Activated CD8-positive, alpha-beta T cell treated with anti-CD3 and anti-CD28 coated beads for 36 hours (primary cell): ENCODE measurements at regions not wholly inside any gene's neighbourhood (a gene's known extent, or its start where the extent isn't known, plus 50 kb on each side); places are given as distances from the start of the nearest gene placed in this dataset.
"Not testable (repeated sequence)": the region's sequence is repeated elsewhere in the genome, so short reads cannot be mapped to it uniquely, and the experiment has no call there.

Source experiments
- ATAC-seq: fragments of 200-7000 bp; cut with Tn5 transposase; one replicate; pipeline ENCODE4 v1.10.0; 2021; ENCODE audit warnings: mild to moderate bottlenecking, moderate library complexity
- CTCF ChIA-PET: fragments of 350-600 bp; sonication (Branson Sonifier 250); formaldehyde crosslinking; loops from one replicate; lab custom pipeline; 2021; ENCODE audit warnings: antibody characterized with exemption; lab: Charles Lee
- POLR2A ChIA-PET: fragments of 350-600 bp; sonication (Branson Sonifier 250); formaldehyde crosslinking; loops from one replicate; lab custom pipeline; 2021; ENCODE audit warnings: antibody characterized with exemption; lab: Charles Lee
- DNase-seq: peaks from one replicate; pipeline ENCODE4 v3.0.0-alpha.2; 2020
- H3K27ac Mint-ChIP-seq: one replicate; pipeline ENCODE4 v1.8.0; 2021; ENCODE audit warnings: mild to moderate bottlenecking, mixed read lengths
- H3K27me3 Mint-ChIP-seq: one replicate; pipeline ENCODE4 v1.8.0; 2021; ENCODE audit warnings: mixed read lengths
- H3K36me3 Mint-ChIP-seq: one replicate; pipeline ENCODE4 v1.8.0; 2021; ENCODE audit warnings: low read depth, mixed read lengths
- H3K4me1 Mint-ChIP-seq: one replicate; pipeline ENCODE4 v1.8.0; 2021; ENCODE audit warnings: low read depth, mixed read lengths
- H3K4me3 Mint-ChIP-seq: one replicate; pipeline ENCODE4 v1.8.0; 2021; ENCODE audit warnings: mild to moderate bottlenecking, moderate library complexity, mixed read lengths
- H3K9me3 Mint-ChIP-seq: one replicate; pipeline ENCODE4 v1.8.0; 2021; ENCODE audit warnings: mixed read lengths
- intact Hi-C: fragments of 100-400 bp; cut with micrococcal nuclease; formaldehyde crosslinking; loops from one replicate; pipeline ENCODE4 v1.10.0; 2022
- TF ChIP-seq, protein P1 (sequence below): fragments of 200-600 bp; IDR thresholded peaks from one replicate; pipeline ENCODE4 v1.8.0; 2022; ENCODE audit warnings: antibody characterized with exemption, mild to moderate bottlenecking

DNA sequence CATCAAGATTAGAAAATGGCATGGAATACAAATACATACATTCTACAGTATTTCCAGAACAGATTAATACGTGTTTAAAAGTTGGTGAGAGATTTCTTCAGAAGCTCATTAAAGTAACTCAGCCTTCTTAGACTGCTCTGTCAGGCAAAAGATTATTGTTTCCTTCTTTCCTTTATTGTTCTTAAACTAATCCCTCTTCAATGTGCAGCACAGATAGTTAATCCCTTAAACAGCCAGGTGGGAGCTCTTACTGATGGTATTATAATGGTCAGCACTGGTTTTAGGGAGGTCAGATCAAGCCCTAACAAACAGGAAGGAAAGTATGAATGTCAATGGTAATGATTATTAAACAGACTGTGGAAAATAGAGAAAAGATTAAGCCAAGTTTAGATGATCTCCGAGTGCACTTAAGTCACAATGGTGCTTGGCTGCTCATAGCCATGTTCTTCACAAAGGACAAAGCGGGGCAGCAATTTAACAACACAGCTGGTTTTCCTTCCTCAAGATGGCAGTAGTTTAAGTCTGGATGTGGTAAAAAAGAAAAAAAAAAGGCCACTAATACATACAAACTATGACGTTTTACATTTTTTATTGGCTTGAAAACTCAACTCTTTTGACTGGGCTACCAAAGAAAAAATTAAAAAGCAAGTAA is 992.6 kb downstream of the PCDH9 start:
- Mint-ChIP-seq H3K27me3 (no peaks in the 10 kb centered on the region), H3K9me3 (peaks cover 3% of the 10 kb centered on the region), H3K36me3 (no peaks in the 10 kb centered on the region), H3K4me3 (no peak overlapping the region), H3K4me1 (no peaks in the 10 kb centered on the region), H3K27ac (no peak overlapping the region)
- intact Hi-C loops, result no loop called here
- ChIA-PET POLR2A (no interaction called here), CTCF (no interaction called here)
- no peak for ATAC-seq
- no peak for DNase-seq
- TF ChIP-seq, protein P1, sequence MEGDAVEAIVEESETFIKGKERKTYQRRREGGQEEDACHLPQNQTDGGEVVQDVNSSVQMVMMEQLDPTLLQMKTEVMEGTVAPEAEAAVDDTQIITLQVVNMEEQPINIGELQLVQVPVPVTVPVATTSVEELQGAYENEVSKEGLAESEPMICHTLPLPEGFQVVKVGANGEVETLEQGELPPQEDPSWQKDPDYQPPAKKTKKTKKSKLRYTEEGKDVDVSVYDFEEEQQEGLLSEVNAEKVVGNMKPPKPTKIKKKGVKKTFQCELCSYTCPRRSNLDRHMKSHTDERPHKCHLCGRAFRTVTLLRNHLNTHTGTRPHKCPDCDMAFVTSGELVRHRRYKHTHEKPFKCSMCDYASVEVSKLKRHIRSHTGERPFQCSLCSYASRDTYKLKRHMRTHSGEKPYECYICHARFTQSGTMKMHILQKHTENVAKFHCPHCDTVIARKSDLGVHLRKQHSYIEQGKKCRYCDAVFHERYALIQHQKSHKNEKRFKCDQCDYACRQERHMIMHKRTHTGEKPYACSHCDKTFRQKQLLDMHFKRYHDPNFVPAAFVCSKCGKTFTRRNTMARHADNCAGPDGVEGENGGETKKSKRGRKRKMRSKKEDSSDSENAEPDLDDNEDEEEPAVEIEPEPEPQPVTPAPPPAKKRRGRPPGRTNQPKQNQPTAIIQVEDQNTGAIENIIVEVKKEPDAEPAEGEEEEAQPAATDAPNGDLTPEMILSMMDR, result no peak

DNA sequence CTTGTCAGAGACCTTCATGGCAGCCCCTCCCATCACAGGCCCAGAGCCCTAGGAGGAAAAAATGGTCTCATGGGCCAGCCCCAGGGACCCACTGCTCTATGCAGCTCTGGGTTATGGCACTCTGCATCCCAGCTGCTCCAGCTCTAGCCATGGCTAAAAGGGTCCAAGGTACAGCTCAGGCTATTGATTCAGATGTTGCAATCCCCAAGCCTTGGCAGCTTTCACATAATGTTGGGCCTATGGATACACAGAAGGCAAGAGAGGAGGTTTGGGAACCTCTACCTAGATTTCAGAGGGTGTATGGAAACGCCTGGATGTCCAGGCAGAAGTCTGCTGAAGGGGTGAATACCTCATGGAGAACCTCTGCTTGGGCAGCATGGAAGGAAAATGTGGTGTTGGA is 996.0 kb downstream of the PCDH9 start:
- ChIA-PET CTCF (no interaction called here), POLR2A (no interaction called here)
- H3K27me3 Mint-ChIP-seq, result no peaks in the 10 kb centered on the region
- intact Hi-C loops, result no loop called here
- peaks cover 4% of the 10 kb centered on the region for H3K9me3 Mint-ChIP-seq
- no peak overlapping the region for H3K27ac Mint-ChIP-seq
- no peak overlapping the region for H3K4me3 Mint-ChIP-seq
- no peaks in the 10 kb centered on the region for H3K4me1 Mint-ChIP-seq
- H3K36me3 Mint-ChIP-seq, result no peaks in the 10 kb centered on the region
- DNase-seq, result no peak
- no peak for ATAC-seq
- TF ChIP-seq, protein P1, result no peak

DNA sequence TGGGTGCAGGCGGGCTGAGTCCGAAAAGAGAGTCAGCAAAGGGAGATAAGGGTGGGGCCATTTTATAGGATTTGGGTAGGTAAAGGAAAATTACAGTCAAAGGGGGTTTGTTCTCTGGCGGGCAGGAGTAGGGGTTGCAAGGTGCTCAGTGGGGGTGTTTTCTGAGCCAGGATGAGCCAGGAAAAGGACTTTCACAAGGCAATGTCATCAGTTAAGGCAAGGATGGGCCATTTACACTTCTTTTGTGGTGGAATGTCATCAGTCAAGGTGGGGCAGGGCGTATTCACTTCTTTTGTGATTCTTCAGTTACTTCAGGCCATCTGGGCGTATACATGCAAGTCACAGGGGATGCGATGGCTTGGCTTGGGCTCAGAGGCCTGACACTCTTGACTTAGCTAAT is 998.2 kb downstream of the PCDH9 start:
- H3K4me3 Mint-ChIP-seq, H3K4me1 Mint-ChIP-seq, DNase-seq, H3K9me3 Mint-ChIP-seq, POLR2A ChIA-PET, H3K27me3 Mint-ChIP-seq, ATAC-seq, H3K27ac Mint-ChIP-seq, CTCF ChIA-PET, intact Hi-C loops, H3K36me3 Mint-ChIP-seq: not testable (repeated sequence)

DNA sequence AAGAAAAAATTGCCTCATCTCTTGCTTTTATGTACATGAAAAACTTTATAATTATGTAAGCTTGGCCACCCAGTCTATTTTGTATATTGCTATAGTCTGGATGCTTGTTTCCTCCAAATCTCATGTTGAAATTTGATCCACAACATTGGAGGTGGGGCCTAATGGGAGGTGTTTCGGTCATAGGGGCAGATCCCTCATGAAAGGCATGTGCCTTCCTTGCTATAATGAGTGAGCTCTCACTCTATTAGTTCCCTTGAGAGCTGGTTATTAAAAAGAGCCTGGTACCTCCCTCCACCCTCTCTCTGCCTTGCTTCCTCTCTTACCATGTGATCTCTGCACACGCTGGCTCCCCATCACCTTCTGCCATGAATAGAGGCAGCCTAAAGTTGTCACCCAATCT is 1005.1 kb downstream of the PCDH9 start:
- no peaks in the 10 kb centered on the region for H3K36me3 Mint-ChIP-seq
- intact Hi-C loops, result no loop called here
- no peaks in the 10 kb centered on the region for H3K27me3 Mint-ChIP-seq
- no peaks in the 10 kb centered on the region for H3K9me3 Mint-ChIP-seq
- no peak overlapping the region for H3K27ac Mint-ChIP-seq
- no peak overlapping the region for H3K4me3 Mint-ChIP-seq
- no peaks in the 10 kb centered on the region for H3K4me1 Mint-ChIP-seq
- TF ChIP-seq, protein P1, result no peak
- ChIA-PET CTCF (no interaction called here), POLR2A (no interaction called here)
- DNase-seq, result no peak
- no peak for ATAC-seq

DNA sequence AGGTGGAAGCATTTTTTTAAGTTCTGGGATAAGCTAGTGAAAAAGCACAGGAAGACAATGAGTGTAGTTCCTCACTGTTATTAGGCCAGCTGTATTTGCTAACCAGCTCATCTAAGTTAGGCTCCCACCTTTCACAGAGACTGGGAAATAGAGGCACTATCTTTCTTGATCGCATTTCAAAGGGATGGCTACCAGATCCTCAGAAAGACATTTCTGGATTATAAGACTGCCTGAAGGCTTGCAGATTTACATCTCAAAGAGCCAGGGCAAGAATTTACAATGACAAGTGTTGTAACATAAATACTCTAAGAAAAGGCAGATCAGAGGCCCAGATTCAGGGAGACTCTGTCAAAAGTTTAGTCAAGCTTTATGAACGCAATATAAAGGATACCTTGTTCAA is 1005.5 kb downstream of the PCDH9 start:
- H3K4me1 Mint-ChIP-seq, result no peaks in the 10 kb centered on the region
- H3K9me3 Mint-ChIP-seq, result no peaks in the 10 kb centered on the region
- TF ChIP-seq, protein P1, result no peak
- intact Hi-C loops, result no loop called here
- CTCF ChIA-PET, result no interaction called here
- no peaks in the 10 kb centered on the region for H3K36me3 Mint-ChIP-seq
- DNase-seq (no peak), ATAC-seq (no peak)
- H3K27ac Mint-ChIP-seq, result no peak overlapping the region
- POLR2A ChIA-PET, result no interaction called here
- H3K27me3 Mint-ChIP-seq, result no peaks in the 10 kb centered on the region
- no peak overlapping the region for H3K4me3 Mint-ChIP-seq
